Thyroid gland (tissue), 4 donors: ENCODE measurements at regions not wholly inside any gene's neighbourhood (a gene's known extent, or its start where the extent isn't known, plus 50 kb on each side); places are given as distances from the start of the nearest gene placed in this dataset.

ENCODE experiments used
- DNase-seq, 2 donors: peaks; one replicate each; pipeline ENCODE4 v3.0.0-alpha.2; 2019
- H3K27ac ChIP-seq, 3 donors: fragments of 200-600 bp; sonication (generic); 1 replicate in 2 of 3; 2 replicates in 1 of 3; pipeline ENCODE4 v1.5.1; 2016 to 2019; ENCODE audit warnings: mild to moderate bottlenecking in 1 of 3, moderate library complexity in 1 of 3
- H3K27me3 ChIP-seq: fragments of 200-600 bp; sonication (generic); one replicate; pipeline ENCODE4 v1.5.1; 2019
- H3K36me3 ChIP-seq, 2 donors: fragments of 200-600 bp; sonication (generic); one replicate each; pipeline ENCODE4 v1.5.1; 2016 to 2019
- H3K4me1 ChIP-seq, 2 donors: fragments of 200-600 bp; sonication (generic); one replicate each; pipeline ENCODE4 v1.5.1; 2017 to 2019
- H3K4me3 ChIP-seq, 3 donors: fragments of 200-600 bp; sonication (generic); replicated peaks in 1 of 3; 1 replicate in 2 of 3; 2 replicates in 1 of 3; pipeline ENCODE4 v1.5.1; 2016; ENCODE audit warnings: mild to moderate bottlenecking in 1 of 3
- H3K9me3 ChIP-seq: fragments of 200-600 bp; sonication (generic); one replicate; pipeline ENCODE4 v1.5.1; 2017
- CTCF ChIP-seq, 6 experiments: fragments of 200-600 bp in 3 of 6; fragments of 450-650 bp in 3 of 6; sonication (generic) in 3 of 6; IDR thresholded peaks; one replicate each; pipeline ENCODE4 v1.5.1; 2016 to 2019; ENCODE audit warnings: antibody characterized with exemption in 6 of 6, mild to moderate bottlenecking in 2 of 6, inconsistent platforms in 1 of 6, moderate library complexity in 1 of 6
- POLR2A ChIP-seq, 2 donors: fragments of 450-650 bp; IDR thresholded peaks; one replicate each; pipeline ENCODE4 v1.6.1; 2017; ENCODE audit warnings: antibody characterized with exemption in 2 of 2, mild to moderate bottlenecking in 2 of 2, moderate library complexity in 1 of 2
- WGBS, 2 donors: methylation state at CpG; one replicate each; pipeline ENCODE4 v1.1.5; 2017; 5-methylcytosine and 5-hydroxymethylcytosine counted together
- intact Hi-C: fragments of 100-400 bp; cut with DNase I; formaldehyde crosslinking; loops from one replicate; pipeline ENCODE4 v1.15.1; 2023

DNA sequence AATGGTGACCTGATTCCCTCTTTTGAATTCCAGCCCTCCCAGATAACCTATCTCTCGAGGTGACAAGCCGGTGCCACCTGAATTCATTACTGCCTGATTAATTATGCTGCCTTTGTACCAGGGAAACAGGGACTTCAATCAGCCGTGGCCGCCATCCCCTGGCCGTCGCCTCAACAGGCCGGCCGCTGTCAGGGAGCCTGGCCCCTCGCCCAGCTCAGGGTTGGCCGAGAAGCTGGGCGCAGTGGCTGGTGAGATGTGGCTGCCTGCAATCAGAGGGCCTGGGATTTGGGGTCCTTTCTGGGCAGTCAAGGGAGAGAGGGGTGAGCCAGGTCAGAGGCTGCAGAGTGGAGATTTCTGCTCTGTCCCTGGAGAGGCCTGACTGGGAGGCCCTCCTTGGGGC is 91.2 kb downstream of the KCTD15 start:
- Histone ChIP-seq H3K27me3 (no peaks in the 10 kb centered on the region), H3K36me3 (no peaks in the 10 kb centered on the region), H3K27ac (no peak overlapping the region), H3K9me3 (no peaks in the 10 kb centered on the region), H3K4me1 (peaks cover 10 to 13% of the 10 kb centered on the region in 2 donors), H3K4me3 (no peak overlapping the region)
- TF ChIP-seq POLR2A (IDR thresholded peaks at IDR 0.05) (no peak), CTCF (IDR thresholded peaks at IDR 0.05) (no peak)
- intact Hi-C loops = no loop called here
- 84 to 87% methylated on average over 6 to 11 of the region's 11 CpGs for WGBS, 2 donors
- no peak for DNase-seq

DNA sequence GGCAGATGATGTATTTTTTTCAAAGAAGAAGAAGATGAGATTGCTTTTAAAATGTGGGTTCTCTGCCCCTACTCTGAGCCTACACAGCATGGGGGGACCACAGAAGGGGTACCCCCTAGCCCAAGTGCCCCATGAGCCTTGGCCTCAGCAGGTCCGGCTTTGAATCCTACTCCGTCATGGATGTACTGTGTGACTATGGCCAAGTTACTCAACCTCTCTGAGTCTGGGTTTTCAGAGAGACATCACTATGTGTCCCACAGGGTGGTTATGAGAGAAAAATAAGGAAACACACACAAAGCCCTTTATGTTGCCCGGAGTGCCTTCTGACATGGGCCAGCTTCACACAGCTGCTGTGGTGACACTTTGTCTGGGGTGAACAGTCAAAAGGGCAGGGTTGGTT is 92.0 kb downstream of the KCTD15 start:
- no peak for TF ChIP-seq POLR2A (IDR thresholded peaks at IDR 0.05)
- no peak for TF ChIP-seq CTCF (IDR thresholded peaks at IDR 0.05)
- Histone ChIP-seq H3K27ac (no peak overlapping the region), H3K4me3 (no peak overlapping the region), H3K36me3 (no peaks in the 10 kb centered on the region), H3K9me3 (no peaks in the 10 kb centered on the region), H3K27me3 (no peaks in the 10 kb centered on the region), H3K4me1 (peaks cover 8 to 9% of the 10 kb centered on the region in 2 donors)
- 92 to 94% methylated on average over 3 of the region's 3 CpGs for WGBS, 2 donors
- DNase-seq = no peak
- intact Hi-C loops = no loop called here

DNA sequence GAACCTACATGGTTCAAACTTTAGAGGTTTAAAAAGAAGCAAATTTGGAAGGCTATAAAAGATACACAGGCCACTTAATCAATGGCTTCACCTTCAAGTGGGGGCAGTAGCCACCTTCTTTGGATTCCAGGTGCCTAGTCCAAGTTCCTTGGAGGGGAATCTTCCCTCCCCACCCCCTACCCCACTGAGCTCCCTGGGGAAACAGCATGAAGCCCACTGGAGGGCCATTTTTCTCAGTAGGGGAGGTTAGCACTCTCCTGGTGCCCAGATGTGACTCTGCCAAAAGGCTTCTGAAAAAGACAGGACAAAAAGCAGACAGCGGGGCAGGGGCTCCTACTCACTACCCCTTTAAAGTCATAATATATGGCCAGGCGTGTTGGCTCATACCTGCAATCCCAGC is 93.9 kb downstream of the KCTD15 start:
- H3K4me1 ChIP-seq = no peaks in the 10 kb centered on the region
- H3K36me3 ChIP-seq = no peaks in the 10 kb centered on the region
- no peaks in the 10 kb centered on the region for H3K27me3 ChIP-seq
- TF ChIP-seq CTCF (IDR thresholded peaks at IDR 0.05) (no peak), POLR2A (IDR thresholded peaks at IDR 0.05) (no peak)
- H3K9me3 ChIP-seq = no peaks in the 10 kb centered on the region
- WGBS, 2 donors = 90 to 100% methylated on average over 2 of the region's 2 CpGs
- no peak overlapping the region for H3K27ac ChIP-seq
- no peak for DNase-seq
- H3K4me3 ChIP-seq = no peak overlapping the region
- intact Hi-C loops = no loop called here

- H3K4me1 ChIP-seq = no peaks in the 10 kb centered on the region
- intact Hi-C loops = no loop called here
- TF ChIP-seq CTCF (IDR thresholded peaks at IDR 0.05) (no peak), POLR2A (IDR thresholded peaks at IDR 0.05) (no peak)
- 78 to 80% methylated on average over 3 of the region's 3 CpGs for WGBS, 2 donors
- H3K36me3 ChIP-seq = no peaks in the 10 kb centered on the region
- no peak overlapping the region for H3K27ac ChIP-seq
- H3K9me3 ChIP-seq = no peaks in the 10 kb centered on the region
- DNase-seq = no peak
- no peak overlapping the region for H3K4me3 ChIP-seq
- H3K27me3 ChIP-seq = no peaks in the 10 kb centered on the region
Observed at GRCh38 chr19:33891773-33892172, 95.1 kb downstream of the KCTD15 start.

GRCh38 chr19:33894787-33895186 is 98.1 kb downstream of the KCTD15 start:
- TF ChIP-seq POLR2A (IDR thresholded peaks at IDR 0.05) = no peak
- TF ChIP-seq CTCF (IDR thresholded peaks at IDR 0.05) = no peak
- DNase-seq = no peak

More at GRCh38 chr19:33894787-33895186, 98.1 kb downstream of the KCTD15 start:
- H3K9me3 ChIP-seq = no peaks in the 10 kb centered on the region
- WGBS, 2 donors = 79 to 80% methylated on average over 11 of the region's 11 CpGs
- intact Hi-C loops = no loop called here
- no peaks in the 10 kb centered on the region for H3K36me3 ChIP-seq
- no peak overlapping the region for H3K27ac ChIP-seq
- no peaks in the 10 kb centered on the region for H3K4me1 ChIP-seq
- H3K27me3 ChIP-seq = no peaks in the 10 kb centered on the region
- no peak overlapping the region for H3K4me3 ChIP-seq
